ENCODE measurements at regions not wholly inside any gene's neighbourhood (a gene's known extent, or its start where the extent isn't known, plus 50 kb on each side); places are given as distances from the start of the nearest gene placed in this dataset.
A peak's percentile ranks its signal among the peaks of the same experiment; 100 is the strongest.

GRCh38 chr2:136259551-136259950, 141.6 kb upstream of the CXCR4 start:
- DNase-seq = no peak

GRCh38 chr2:136257893-136258292, 139.9 kb upstream of the CXCR4 start:
- no peak for DNase-seq

GRCh38 chr2:136255648-136256461, 137.9 kb upstream of the CXCR4 start:
- DNase-seq = peak; percentile 12

GRCh38 chr2:136255127-136255526, 137.2 kb upstream of the CXCR4 start:
- no peak for DNase-seq

- no peak for DNase-seq
Measured at GRCh38 chr2:136254681-136255080, 136.7 kb upstream of the CXCR4 start.

GRCh38 chr2:136253288-136254004, 135.5 kb upstream of the CXCR4 start:
- DNase-seq = no peak

GRCh38 chr2:136251885-136252585, 134.1 kb upstream of the CXCR4 start:
- no peak for DNase-seq

- DNase-seq = no peak
Measured at GRCh38 chr2:136251197-136251884, 133.4 kb upstream of the CXCR4 start.

- no peak for DNase-seq
Measured at GRCh38 chr2:136250131-136250530, 132.2 kb upstream of the CXCR4 start.

GRCh38 chr2:136248907-136249306, 131.0 kb upstream of the CXCR4 start:
- DNase-seq = no peak

GRCh38 chr2:136248242-136248641, 130.3 kb upstream of the CXCR4 start:
- no peak for DNase-seq

GRCh38 chr2:136247204-136247950, 129.4 kb upstream of the CXCR4 start:
- no peak for DNase-seq

GRCh38 chr2:136246086-136246669, 128.2 kb upstream of the CXCR4 start:
- no peak for DNase-seq

- DNase-seq = no peak
Measured at GRCh38 chr2:136245211-136245610, 127.3 kb upstream of the CXCR4 start.

- no peak for DNase-seq
Measured at GRCh38 chr2:136244536-136244885, 126.6 kb upstream of the CXCR4 start.

- no peak for DNase-seq
Measured at GRCh38 chr2:136243638-136244535, 125.9 kb upstream of the CXCR4 start.

GRCh38 chr2:136242687-136243277, 124.8 kb upstream of the CXCR4 start:
- DNase-seq = no peak

- no peak for DNase-seq
Measured at GRCh38 chr2:136242100-136242499, 124.2 kb upstream of the CXCR4 start.

GRCh38 chr2:136239079-136239685, 121.2 kb upstream of the CXCR4 start:
- DNase-seq = no peak

Measured in RPMI8226 (cell line).